ENCODE measurements at regions not wholly inside any gene's neighbourhood (a gene's known extent, or its start where the extent isn't known, plus 50 kb on each side); places are given as distances from the start of the nearest gene placed in this dataset.

DNA sequence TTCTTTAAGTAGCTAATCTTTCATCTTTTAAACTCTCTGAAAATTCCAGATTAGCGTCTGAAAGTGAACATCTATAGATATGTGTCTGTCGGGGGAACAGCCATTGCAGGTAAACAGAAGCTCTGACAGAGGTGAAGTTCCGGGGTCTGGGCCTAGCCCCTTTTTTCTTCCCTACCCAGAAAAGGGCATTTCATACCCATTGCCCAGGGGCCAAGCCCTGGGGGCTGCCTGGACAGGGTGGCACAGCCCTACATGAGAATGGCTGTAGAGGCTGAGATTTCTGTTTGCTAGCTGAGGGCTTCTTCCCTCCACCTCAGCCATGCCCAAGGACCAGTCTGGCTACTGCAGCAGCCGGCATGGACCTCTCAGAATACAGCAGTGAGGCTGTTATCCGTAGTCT lies 327.0 kb upstream of the PLET1 start:
- TF ChIP-seq, protein P1, sequence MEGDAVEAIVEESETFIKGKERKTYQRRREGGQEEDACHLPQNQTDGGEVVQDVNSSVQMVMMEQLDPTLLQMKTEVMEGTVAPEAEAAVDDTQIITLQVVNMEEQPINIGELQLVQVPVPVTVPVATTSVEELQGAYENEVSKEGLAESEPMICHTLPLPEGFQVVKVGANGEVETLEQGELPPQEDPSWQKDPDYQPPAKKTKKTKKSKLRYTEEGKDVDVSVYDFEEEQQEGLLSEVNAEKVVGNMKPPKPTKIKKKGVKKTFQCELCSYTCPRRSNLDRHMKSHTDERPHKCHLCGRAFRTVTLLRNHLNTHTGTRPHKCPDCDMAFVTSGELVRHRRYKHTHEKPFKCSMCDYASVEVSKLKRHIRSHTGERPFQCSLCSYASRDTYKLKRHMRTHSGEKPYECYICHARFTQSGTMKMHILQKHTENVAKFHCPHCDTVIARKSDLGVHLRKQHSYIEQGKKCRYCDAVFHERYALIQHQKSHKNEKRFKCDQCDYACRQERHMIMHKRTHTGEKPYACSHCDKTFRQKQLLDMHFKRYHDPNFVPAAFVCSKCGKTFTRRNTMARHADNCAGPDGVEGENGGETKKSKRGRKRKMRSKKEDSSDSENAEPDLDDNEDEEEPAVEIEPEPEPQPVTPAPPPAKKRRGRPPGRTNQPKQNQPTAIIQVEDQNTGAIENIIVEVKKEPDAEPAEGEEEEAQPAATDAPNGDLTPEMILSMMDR (conservative IDR thresholded peaks at IDR 0.05 in 1 of 2, IDR thresholded peaks at IDR 0.05 in 1 of 2; ENCODE audit: extremely low read depth in 1 of 2, insufficient read depth in 1 of 2, low read depth in 1 of 2, low read length in 2 of 2), result no peak
- TF ChIP-seq EZH2 (IDR thresholded peaks at IDR 0.05; ENCODE audit: borderline replicate concordance, low read length), result no peak
